Fibroblast of gingiva (primary cell): ENCODE measurements at regions not wholly inside any gene's neighbourhood (a gene's known extent, or its start where the extent isn't known, plus 50 kb on each side); places are given as distances from the start of the nearest gene placed in this dataset.

Source experiments
- DNase-seq: peaks from one replicate; pipeline ENCODE4 v3.0.0-alpha.2; 2011; ENCODE audit warnings: low read depth

DNA sequence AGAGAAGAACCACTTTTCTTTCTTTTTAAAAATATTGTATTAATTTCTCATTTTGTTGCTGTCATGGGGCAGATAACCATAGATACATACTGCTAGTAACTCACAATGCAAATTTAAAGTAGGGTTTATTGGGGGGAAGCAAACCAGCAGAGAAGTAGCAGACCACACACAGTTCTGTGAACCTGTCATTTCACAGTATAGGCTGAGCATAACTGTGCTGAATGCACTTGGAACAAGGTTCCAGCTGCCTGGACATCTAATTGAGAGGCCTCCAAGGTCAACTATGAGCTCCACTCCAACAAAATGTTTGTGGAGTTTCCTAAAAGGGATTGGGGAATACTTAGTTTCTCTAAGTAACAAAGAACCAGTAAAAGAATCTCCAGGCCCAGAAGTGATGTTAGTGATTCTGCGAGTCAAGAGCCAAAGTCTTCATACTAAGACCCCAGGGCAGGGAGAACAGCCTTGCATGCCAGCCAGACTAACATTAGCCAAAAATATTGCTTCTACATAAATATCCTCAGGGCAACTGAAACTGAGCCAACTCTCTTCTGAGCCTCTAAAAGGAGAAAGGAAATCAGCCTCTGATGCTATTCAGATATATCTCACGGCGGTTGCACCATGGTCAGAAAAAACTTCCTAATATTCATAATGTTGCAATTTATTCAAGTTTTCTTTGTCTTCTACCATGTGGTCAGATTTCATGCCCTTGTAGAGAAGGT is 856.4 kb upstream of the ALCAM start:
- DNase-seq: peak; percentile 52

DNA sequence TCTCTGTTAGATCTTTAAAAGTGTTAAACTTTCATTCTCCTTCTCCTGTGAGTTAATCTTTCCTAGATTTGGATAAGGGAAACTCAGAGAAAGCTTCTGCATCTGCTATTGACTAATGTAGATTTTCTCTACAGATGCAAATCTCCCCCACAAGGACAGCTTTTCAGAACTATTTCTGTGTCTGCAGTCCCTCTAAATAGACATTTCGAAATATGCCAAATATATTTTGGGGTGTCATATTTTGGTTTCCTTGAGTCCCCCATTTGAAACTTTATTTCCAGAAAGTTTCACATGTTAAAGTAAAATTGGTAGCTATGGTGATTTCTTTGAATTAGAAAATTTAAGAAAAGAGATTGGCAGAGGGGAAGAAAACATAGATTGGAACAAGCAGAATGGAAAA is 852.3 kb upstream of the ALCAM start:
- no peak for DNase-seq

DNA sequence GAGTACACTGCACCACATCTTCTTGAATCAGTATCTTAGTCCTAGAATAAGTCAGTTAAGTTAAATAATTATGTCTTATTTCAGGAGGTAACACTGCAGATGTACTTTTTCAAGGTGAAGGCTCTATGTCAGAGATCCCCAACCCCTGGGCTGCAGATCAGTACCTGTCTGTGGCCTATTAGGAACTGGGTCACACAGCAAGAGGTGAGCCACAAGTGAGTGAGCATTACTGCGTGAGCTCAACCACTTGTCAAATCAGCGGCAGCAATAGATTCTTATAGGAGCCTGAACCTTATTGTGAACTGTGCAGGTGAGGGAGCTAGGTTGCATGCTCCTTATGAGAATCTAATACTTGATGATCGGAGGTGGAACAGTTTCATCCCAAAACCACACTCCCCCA is 851.9 kb upstream of the ALCAM start:
- DNase-seq: no peak

DNA sequence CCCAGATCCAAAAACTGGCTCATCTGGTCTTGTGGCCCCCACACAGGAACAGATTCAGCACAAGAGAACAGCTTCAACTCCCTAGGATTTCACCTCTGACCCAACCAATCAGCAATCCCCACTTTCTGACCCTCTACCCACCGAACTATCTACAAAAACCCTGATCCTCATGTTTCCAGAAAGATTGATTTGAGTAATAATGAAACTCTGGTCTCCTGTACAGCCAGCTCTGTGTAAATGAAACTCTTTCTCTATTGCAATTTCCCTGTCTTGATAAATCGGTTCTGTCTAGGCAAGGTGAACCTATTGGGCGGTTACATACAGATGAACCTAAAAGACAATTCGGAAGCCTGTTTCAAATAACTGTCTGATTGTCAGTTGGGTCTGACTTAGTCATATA is 847.6 kb upstream of the ALCAM start:
- no peak for DNase-seq

DNA sequence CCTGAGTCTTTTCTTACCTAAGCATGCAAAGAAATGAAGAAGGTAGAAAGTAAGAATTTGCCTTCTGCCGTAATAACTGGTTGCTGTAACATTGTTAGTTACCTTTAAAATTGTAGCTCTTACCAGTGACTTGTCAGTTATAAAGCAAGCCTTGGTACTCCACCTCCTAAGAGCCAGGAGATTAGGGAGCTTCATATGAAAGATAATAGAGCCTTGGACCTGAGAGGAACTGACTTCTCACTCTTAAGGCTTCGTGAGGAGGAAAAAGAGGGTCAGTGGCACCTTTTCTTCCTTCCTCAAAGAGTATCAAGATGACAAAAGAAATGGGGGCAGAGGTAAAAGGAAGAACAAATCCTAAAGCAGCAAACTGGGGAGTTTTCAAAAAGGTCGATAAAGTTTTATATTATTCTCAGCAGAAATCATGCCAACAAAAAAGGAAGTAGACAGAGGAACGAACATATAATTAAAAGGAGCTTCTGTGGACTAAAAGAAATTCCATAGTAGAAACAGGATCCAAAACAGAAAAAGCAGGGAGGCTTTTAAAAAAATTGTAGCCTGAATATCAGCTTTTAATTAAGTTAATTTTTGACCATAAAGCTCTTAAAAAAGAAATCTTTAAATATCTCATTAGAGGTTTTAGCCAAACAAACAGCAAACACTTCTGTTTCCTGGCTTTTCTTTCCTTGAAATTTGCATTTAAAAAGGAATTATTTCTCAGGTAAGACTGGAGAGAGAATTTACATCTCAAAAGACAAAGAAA is 847.1 kb upstream of the ALCAM start:
- DNase-seq: no peak

DNA sequence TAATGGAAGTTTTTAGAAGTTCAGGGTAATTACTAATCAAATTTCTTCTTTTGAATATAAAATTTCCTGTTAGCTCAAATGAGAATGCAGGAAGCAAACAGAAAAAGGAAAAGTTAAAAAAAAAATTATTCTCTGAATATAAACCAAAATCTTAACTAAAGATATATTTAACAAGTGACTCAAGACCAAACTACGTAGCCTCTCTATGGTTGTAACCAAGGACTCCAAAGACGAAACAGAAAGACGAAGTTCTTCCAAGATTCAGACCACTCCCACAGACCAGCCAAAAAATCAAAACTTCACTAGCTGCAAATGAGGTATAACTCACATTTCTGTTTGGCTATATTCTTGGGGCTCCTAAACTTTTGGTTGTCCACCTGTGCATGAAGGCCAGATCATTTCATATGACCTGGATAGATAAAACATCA is 846.5 kb upstream of the ALCAM start:
- no peak for DNase-seq

DNA sequence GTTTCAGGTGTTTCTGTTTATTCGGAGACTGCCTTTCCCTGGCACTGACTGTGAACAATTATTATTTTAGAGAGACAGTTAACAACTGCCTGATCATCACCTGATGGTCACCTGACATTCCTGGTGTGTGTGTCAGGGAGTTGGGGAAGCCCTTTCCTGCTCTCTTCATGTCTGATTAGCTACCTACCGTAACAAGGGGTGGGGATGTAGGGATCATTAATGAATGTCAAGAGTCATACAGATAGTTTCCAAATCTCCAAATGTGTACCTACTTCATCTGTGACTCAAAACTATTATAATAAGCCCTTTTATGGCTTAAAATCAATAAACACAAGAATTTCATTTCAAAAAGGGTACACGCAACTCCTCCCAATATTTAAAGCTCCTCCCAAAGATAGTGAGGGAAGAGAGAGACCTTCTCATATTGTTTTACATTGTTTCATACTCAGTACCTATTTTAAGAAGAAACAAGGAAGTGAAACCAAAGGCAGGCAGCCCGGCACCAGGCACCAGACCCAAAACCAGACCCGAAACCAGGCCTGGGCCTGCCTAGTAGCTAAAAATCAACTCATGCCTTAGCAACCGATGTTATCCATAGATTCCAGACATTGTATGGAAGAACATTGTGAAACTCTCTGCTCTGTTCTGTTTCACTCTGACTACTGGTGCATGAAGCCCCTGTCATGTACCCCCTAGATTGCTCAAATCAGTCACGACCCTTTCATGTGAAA is 844.9 kb upstream of the ALCAM start:
- DNase-seq: no peak

DNA sequence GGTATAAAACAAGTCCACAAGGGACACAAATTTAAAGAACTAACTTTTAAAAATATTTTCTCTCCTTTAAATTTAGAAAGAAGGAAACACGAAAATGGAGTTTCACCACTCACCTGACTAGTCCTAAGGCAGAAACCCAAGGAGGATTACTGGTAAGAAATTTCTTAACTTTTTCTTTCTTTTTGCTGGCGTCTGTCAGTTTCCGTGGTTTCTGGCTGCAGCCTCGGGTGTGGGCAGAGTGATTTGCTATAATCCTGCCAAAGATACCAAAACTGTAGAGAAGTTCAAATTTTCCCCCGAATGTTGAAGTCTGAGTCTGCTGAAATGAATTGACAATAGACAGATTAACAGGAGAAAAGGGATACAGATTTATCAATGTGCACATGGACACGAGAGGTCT is 843.6 kb upstream of the ALCAM start:
- no peak for DNase-seq

DNA sequence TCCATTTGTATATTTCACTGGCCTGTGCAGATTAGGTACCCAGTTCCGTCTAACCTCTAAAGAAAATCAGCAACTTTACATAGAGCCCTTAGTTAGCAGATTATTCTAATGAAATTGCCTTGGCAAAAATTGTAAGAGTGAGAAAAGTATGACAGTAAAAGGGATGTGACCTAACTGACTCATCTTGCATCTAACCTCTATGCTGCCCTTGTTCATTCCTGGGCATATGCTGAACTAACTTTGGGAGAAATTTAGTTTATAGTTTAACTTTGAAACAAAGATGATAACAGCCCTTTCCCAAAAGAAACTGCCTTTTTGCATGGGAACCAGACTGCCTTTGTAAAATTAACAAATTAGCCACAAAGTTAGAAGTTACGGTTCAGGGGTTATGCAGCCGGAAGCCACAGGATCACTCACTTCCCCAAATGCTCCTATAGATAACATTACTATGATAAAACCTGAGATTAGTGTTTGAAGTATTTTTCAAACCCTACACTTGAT is 839.8 kb upstream of the ALCAM start:
- no peak for DNase-seq

DNA sequence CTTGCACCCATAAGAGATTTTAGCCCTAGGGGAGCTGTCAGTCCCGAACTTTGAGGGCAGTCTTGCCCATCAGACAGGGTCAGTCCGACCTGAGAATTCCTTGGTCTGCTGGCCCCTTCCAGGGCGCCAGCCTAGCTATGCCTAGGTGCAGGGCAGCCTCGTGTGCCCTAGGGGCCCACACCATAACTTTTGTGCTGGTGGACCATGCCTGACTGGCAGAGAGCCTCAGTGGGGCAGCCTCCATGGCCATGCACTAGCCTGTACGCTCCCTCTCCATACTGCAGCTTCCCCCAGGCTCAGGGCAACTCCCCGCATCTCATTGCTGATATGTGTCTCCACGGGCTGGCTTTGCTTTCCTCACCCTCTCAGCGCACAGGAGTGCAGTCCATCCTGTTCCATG is 835.8 kb upstream of the ALCAM start:
- no peak for DNase-seq

DNA sequence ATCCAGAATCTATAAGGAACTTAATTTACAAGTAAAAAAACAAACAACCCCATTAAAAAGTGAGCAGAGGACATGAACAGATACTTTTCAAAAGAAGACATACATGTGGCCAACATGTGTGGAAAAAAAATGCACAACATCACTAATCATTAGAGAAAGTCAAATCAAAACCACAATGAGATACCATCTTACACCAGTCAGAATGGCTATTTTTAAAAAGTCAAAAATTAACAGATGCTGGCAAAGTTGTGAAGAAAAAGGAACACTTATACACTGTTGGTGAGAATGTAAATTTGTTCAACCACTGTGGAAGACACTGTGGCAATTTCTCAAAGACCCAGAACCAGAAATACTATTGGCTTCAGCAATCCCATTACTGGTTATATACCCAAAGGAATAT is 830.0 kb upstream of the ALCAM start:
- no peak for DNase-seq

DNA sequence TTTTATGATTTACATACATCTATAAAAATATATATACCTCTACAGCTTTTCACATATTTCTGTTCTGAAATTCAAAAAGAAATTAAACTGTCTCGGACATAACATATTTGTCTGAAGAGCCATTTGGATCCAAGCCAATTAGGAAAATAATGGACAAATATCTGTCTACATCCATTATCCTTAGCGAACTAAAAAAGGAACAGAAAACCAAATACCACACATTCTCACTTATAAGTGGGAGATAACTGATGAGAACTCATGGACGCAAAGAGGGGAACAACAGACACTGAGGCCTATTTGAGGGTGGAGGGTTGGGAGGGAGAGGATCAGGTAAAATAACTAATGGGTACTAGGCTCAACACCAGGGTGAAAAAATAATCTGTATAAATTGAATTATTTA is 829.4 kb upstream of the ALCAM start:
- DNase-seq: no peak

DNA sequence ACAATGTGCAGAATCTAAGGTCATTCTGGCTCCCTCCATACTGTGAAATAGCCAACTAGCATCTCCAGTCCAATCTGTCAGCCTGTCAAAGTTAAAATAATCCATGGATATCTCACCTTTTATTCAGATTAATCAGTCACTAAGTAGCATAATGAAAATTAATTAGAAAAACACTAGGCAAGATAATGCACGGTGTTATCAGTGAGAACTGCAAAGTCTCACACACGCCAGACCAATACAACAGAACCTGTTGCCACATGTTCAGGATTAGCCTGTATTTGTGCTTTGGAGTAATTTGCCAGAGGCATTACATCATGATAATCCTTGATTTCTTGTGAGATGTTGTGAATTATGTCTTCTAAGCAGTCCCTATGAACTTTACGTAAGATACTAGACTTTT is 820.4 kb upstream of the ALCAM start:
- no peak for DNase-seq

DNA sequence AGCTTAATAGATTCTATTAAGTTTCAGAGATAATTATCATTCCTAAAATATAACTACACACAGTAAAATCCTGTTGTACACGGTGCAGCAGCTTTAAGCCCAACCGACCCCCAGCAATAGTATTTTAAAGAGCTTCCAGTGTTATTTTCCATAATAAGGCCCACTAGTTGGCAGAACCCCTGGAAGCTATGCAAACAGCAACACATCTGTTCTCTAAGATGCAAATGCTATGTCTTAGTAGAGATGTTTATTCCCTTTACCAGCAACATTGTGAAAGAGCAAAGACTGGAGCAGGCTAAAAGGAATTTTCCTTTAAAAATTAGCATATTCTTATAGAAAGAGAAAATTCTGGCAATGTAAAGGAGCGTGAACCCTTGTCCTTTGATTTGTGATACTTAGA is 819.7 kb upstream of the ALCAM start:
- DNase-seq: no peak

DNA sequence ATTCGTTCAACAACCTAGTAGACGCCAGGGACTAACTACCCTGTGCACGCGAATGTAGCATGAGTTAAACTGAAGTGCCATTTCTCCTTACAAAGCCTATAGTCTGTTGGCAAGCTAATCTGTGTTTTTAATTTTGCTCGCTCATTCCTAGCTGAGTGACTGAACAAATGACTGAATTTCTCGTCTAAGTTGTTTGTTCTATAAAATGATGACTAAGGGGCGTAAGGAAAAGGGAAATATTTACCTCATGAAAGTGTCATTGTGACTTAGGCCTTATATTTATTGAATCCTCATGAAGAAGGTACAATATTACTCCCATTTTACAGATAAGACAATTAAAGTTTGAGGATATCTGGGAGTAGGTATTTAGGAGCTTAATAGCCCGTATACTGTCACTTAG is 818.3 kb upstream of the ALCAM start:
- no peak for DNase-seq

DNA sequence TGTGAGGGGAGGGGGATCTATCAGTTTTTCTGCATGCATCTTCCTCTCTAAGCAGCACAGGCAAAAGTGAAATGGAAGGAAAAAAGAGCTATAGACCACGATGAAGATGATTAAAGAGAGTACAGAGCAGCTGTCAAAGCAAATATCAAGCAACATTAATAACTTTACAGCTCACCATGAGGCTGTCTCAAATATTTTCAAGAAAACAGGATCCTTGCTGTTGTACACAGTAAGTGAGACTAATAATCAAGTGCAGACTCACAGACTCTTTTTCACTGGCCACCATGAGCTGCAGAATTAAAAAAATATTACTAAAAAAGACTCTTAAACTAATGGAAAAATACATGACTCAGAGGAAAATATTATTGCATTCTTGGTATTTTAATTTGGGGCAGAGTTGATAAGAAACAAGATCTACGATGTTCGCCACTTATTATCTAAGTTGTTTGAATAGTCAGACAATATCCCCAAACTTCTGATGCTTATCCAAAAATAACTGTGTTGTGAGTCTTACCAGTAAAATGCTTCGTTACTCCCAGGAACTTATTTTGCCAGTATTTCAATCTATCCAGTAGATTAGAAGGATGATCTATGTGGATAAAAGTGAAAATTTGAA is 817.5 kb upstream of the ALCAM start:
- no peak for DNase-seq

DNA sequence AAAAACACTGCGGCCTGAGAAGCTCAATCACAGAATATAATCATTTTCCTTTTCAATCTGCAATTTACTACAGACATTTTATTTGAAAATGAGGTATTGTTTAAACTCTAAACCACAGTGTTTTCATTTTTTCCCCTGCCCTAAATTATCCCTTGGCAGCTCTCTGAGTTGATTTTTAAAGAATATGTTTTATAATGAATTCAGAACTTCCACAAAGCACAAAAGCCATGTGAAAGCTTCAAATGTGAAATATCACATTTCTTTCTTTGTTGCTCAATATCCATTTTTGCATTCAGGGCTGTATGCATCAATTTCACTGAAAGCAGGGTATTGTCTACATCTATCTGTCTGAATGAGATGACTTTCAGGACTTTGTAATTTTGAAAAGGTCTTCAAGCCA is 813.6 kb upstream of the ALCAM start:
- DNase-seq: no peak

DNA sequence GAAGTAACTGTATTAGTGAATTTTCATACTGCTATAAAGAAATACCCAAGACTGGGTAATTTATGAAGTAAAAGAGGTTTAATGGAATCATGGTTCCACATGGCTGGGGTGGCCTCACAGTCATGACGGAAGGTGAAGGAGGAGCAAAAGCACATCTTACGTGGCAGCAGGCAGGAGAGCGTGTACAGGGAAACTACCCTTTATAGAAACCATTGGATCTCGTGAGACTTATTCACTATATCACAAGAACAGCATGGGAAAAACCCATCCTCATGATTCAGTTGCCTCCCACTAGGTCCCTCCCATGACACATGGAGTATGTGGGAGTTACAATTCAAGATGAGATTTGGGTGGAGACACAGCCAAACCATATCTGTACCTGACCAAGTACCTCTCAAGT is 812.3 kb upstream of the ALCAM start:
- DNase-seq: no peak

DNA sequence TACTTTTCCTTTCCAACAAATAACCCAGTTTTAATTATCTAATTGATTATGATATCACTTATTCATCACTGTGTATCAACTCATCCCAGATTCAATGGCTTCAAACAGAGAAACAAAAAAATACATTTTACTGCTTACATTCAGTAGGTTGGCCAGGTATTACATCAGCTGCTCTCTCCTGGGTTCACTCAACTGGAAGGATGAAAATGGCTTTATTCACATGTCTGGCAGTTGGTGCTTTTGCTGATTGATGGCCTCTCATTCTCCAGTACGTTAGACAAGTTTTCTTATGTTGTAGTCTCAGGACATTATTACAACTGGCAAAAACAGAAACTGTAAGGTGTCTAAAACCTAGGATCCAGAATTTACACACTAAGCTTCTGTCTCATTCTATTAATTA is 811.0 kb upstream of the ALCAM start:
- DNase-seq: no peak

DNA sequence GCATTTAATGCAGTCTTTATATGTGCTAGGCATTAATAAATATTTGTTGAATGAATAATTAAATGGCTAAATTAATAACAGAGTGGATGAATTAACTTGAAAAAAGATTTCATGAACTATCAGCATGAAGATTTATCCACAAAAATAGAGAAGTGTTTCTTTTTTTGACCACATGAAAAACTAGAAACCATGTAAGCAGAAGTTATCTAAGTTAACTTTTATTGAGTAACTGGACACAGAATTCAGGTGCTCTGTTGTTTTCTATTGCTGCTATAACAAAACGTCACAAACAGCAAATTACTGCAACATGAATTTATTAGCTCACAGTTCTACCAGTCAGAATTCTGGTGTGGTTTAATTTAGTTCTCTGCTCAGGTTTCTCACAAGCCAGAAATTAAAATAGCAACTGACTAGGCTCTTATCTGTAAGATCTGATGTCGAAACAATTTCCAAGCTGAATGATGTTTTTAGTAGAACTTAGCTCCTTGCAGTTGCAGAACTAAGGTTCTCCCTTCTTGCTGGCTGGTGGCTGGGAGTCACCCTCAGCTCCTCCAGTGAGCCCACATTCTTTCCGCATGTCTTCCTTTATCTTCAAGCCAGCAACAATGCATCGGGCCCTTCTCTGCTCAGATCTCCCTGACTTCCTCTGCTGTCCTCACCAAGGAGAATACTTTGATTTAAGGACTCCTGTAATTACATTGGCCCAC is 810.2 kb upstream of the ALCAM start:
- no peak for DNase-seq

DNA sequence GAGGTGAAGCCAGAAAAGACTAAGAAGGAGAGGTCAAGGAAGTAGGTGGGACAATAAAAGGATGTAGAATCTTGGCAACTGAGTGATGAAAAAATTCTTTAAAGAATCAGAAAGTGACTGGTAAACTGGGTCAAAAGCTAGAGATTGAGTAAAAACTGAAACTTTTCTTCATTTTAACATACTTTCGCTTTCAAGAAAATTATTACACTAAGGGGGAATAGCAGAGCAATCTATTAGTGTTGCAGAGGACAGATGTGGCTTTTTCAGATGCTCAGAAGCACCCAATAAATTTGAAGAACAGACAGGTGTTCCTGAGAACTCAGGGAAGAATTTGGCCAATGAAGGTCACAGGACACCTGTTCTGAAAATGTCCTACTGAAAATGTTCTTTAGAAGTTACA is 805.4 kb upstream of the ALCAM start:
- DNase-seq: no peak

DNA sequence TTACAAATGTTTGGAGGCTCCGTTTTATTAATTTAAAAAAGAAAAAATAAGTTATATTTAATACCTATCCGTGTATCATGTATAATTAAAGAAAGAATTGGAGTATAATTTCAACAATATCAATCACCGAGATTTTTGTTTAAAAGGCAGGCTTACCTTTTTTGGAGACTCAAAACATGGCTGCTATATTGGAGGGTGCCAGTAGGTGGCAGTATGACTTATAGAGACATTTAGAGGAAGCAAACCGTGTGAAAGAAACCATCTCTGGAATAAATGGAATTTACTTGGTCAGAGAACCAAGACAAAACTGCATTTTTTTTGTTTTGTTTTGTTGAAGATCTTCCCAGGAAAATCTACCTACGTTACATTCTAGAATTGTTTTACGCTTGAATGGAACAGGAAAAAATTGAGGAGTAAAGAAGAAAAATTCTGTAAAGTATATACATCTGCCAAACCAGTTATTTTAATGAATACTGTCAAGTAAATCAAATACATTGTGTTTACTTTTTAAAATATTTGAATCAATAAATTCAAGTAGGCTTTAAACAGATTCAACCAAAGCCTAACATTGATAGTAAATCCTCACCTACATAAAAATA is 802.6 kb upstream of the ALCAM start:
- DNase-seq: peak; percentile 34
